GM21576 (cell line): ENCODE measurements at regions not wholly inside any gene's neighbourhood (a gene's known extent, or its start where the extent isn't known, plus 50 kb on each side); places are given as distances from the start of the nearest gene placed in this dataset.
"Not testable (repeated sequence)": the region's sequence is repeated elsewhere in the genome, so short reads cannot be mapped to it uniquely, and the experiment has no call there.

Experiments used
- ATAC-seq: cut with Tn5 transposase; IDR thresholded peaks from one replicate; pipeline ENCODE4 v1.9.1; 2021; ENCODE audit warnings: mild to moderate bottlenecking, moderate library complexity; ENCODE audit not compliant: unreplicated experiment

GRCh38 chr3:195976876-195977275, 68.5 kb upstream of the TNK2 start:
- not testable (repeated sequence) for ATAC-seq

- ATAC-seq: not testable (repeated sequence)
Measured at GRCh38 chr3:195974281-195974680, 65.9 kb upstream of the TNK2 start.

GRCh38 chr3:195970873-195971272, 62.5 kb upstream of the TNK2 start:
- ATAC-seq: not testable (repeated sequence)

DNA sequence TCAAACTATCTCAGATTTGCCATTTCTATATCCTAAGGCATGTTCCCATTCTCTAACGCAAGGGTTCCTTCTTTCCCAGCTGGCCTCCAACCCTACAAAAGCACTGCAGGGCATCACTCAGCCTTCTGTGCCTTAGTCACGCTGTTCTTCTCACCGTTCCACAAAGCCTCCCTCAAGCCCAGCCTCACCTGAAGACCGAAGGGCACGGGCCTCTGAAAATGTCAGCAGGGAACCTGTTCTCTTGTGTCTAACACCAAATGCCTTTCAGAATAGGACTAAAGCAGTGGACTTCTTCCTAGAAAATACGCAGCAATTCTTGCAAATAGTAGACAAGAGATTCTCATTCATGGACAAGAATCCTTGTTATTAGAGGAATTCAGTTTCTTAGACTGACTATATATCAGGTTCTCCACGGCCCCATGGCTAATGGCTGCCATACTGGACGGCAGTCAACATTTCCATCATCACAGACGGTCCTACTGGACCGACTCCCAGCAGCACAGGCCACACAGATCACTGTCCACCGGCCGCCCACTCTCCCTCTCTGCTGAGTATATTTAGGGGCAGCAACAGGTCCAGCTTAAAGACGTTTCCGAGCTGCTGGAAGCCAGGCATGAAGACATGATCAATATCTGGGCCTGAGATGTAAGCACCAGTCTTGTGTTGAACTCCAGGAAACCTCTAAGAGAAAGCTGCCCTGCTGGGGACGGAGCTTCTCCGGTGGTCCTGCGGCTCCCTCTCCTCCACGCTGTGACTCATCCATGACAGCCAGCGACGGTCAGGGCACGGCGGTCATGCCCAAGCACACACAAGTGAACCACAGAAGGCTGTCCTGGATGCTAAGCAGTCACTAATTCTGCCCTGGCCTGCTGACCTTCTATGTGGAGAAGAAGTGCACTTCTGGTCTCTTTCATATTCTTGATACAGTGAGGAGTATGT, 61.8 kb upstream of the TNK2 start:
- not testable (repeated sequence) for ATAC-seq

GRCh38 chr3:195969341-195969740, 61.0 kb upstream of the TNK2 start:
- ATAC-seq: not testable (repeated sequence)

DNA sequence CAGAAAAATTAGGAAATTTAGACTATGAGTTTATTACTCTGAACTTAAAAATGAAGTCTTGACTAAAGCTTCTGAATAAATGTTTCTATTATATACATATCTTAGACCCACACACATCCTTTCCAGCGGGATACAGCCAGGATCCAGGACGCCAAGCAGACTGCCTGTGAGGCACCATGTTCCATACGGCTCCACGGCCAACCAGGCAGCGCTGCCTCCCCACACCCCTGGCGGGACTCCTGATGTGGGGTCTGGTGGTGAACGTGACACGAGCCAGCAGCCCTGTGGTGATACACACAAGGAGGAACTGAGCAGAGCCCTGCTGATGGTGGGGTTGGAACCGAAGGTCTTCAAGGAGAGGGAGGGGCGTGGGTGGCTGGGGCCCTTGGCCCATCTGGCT, 59.8 kb upstream of the TNK2 start:
- not testable (repeated sequence) for ATAC-seq

DNA sequence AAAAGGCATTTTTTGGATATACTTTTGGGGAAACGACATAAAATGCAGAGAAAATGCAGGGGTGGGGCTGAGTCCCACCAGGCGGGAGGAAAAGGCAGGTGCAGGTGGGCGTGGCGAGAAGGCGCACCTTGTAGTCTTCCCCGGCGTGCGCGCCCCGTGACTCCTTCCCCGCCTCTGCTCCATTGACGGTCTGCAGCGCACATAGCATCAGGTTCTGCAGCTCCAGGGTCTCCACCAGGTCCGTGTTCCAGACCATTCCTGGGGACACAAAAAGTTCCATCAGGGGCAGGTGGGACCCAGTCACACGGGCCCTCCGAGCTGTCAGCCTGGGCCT, 59.0 kb upstream of the TNK2 start:
- not testable (repeated sequence) for ATAC-seq

GRCh38 chr3:195966563-195967386, 58.4 kb upstream of the TNK2 start:
- ATAC-seq: not testable (repeated sequence)

GRCh38 chr3:195965217-195965616, 56.9 kb upstream of the TNK2 start:
- ATAC-seq: not testable (repeated sequence)

GRCh38 chr3:195964318-195965107, 56.2 kb upstream of the TNK2 start:
- not testable (repeated sequence) for ATAC-seq

- not testable (repeated sequence) for ATAC-seq
Measured at GRCh38 chr3:195962222-195962621, 53.9 kb upstream of the TNK2 start.

DNA sequence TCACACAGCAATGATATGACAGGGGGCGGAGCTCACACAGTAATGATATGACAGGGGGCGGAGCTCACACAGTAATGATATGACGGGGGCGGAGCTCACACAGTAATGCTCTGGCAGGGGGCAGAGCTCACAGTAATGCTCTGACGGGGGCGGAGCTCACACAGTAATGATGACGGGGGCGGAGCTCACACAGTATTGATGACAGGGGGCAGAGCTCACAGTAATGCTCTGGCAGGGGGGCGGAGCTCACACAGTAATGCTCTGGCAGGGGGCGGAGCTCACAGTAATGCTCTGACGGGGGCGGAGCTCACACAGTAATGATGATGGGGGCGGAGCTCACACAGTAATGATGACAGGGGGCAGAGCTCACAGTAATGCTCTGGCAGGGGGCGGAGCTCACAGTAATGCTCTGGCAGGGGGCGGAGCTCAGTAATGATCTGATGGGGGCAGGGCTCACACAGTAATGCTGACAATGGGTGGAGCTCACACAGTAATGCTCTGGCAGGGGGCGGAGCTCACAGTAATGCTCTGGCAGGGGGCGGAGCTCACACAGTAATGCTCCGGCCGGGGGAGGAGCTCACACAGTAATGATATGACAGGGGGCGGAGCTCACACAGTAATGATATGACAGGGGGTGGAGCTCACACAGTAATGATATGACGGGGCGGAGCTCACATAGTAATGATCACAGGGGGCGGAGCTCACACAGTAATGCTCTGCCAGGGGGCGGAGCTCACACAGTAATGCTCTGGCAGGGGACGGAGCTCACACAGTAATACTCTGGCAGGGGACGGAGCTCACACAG, 52.8 kb upstream of the TNK2 start:
- ATAC-seq: not testable (repeated sequence)

DNA sequence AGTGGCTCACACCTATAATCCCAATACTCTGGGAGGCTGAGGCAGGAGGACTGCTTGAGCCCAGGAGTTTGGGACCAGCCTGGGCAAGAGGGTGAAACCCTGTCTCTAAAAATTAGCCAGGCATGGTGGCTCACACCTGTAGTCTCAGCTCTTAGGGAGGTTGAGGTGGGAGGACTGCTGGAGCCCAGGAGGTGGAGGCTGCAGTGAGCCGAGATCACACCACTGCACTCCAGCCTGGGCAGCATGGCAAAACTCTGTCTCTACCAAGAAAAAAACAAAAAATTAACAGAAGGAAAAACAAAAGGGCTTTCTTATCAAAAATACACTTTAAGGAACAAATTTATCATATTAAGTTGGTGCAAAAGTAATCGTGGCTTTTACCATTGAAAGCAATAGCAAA, 51.8 kb upstream of the TNK2 start:
- not testable (repeated sequence) for ATAC-seq

DNA sequence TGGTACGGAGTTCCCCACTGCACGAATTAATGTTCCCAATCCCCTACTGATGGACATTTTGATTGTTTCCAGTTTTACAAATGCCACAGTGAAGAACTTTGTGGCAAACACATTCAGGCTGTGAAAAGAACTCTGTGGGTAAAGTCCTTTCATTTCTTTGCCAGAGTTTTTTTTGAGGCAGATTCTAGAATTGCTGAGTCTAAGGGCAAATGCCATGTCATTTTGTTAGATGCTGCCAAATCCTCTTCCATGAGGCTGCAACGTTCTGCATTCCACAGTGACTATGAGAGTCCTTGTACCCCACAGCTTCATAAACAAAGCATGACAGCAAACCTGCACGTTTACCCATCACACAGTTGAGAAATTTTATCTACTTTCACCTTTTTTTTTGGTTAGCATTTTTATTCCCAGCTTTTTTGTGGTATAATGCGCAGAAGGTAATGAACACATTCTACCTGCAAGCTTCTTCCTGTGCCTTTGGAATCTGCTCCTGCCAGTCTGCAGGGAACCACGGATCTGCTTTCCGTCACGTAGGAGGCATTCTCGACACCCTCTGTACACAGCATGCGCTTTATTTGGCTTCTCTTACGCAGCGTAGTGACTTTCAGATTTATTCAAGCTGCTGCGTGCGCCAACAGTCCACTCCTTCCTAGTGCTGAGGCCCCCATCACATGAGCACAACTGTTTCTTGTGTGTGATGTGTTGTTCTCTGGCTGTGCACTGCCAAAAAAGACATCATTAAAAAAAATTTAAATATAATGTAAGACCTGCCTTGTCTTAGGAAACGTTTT, 51.2 kb upstream of the TNK2 start:
- not testable (repeated sequence) for ATAC-seq

DNA sequence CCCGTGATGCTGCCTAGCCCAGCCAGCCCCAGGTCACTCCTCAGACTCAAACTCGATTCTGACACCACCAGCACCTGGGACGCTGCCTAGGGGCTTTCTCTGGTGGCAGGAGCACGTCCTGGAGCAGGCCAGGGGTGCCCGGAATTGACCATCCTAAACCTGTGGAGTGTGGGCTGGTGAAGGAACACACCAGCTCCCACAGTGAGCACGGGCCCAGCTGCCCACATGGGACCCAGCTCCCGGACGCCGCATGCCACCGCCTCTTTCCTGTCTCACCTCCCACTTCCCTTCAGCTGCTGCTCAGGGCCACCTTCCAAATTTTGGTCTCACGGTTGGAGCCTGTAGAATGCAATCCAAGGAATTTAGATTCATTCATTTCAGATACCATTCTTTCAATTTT, 50.4 kb upstream of the TNK2 start:
- ATAC-seq: not testable (repeated sequence)
